Progenitor cell of endocrine pancreas (in vitro differentiated cells): ENCODE measurements at regions not wholly inside any gene's neighbourhood (a gene's known extent, or its start where the extent isn't known, plus 50 kb on each side); places are given as distances from the start of the nearest gene placed in this dataset.

Experiments
- DNase-seq: peaks from one replicate; pipeline ENCODE4 v3.0.0; 2021; ENCODE audit warnings: low spot score; ENCODE audit not compliant: unreplicated experiment
- H3K27ac Mint-ChIP-seq: 2 replicates; pipeline ENCODE4 v1.8.0; 2021; ENCODE audit warnings: mild to moderate bottlenecking, moderate library complexity, mixed read lengths
- H3K27me3 Mint-ChIP-seq: 2 replicates; pipeline ENCODE4 v1.8.0; 2021; ENCODE audit warnings: mixed read lengths
- H3K36me3 Mint-ChIP-seq: 2 replicates; pipeline ENCODE4 v1.8.0; 2022; ENCODE audit warnings: mixed read lengths; ENCODE audit not compliant: insufficient read depth
- H3K4me1 Mint-ChIP-seq: 2 replicates; pipeline ENCODE4 v1.8.0; 2021; ENCODE audit warnings: low read depth, mixed read lengths
- H3K4me3 Mint-ChIP-seq: 2 replicates; pipeline ENCODE4 v1.8.0; 2021; ENCODE audit warnings: low read depth, mild to moderate bottlenecking, moderate library complexity, mixed read lengths
- H3K9me3 Mint-ChIP-seq: 2 replicates; pipeline ENCODE4 v1.8.0; 2021; ENCODE audit warnings: low read depth, mixed read lengths
- CTCF ChIP-seq: fragments of 200-600 bp; sonication (generic); IDR thresholded peaks from one replicate; pipeline ENCODE4 v1.5.0; 2021; ENCODE audit warnings: antibody characterized with exemption, mild to moderate bottlenecking; ENCODE audit not compliant: unreplicated experiment

GRCh38 chr18:6649421-6650126 is 79.9 kb upstream of the ARHGAP28 start:
- no peak for TF ChIP-seq CTCF
- no peaks in the 10 kb centered on the region for H3K9me3 Mint-ChIP-seq
- H3K27ac Mint-ChIP-seq, result no peak overlapping the region
- no peak overlapping the region for H3K4me3 Mint-ChIP-seq
- no peaks in the 10 kb centered on the region for H3K36me3 Mint-ChIP-seq
- peaks cover 8% of the 10 kb centered on the region for H3K4me1 Mint-ChIP-seq
- DNase-seq, result no peak
- peaks cover 17% of the 10 kb centered on the region for H3K27me3 Mint-ChIP-seq

- TF ChIP-seq CTCF, result no peak
- Mint-ChIP-seq H3K27me3 (peaks cover 17% of the 10 kb centered on the region), H3K36me3 (no peaks in the 10 kb centered on the region), H3K4me3 (no peak overlapping the region), H3K27ac (no peak overlapping the region), H3K4me1 (peaks cover 6% of the 10 kb centered on the region), H3K9me3 (no peaks in the 10 kb centered on the region)
- DNase-seq, result no peak
Measured at GRCh38 chr18:6650127-6650507, 79.4 kb upstream of the ARHGAP28 start.

GRCh38 chr18:6650747-6651146 is 78.8 kb upstream of the ARHGAP28 start:
- Mint-ChIP-seq H3K27me3 (peaks cover 16% of the 10 kb centered on the region), H3K9me3 (peaks cover 5% of the 10 kb centered on the region), H3K36me3 (no peaks in the 10 kb centered on the region), H3K4me3 (no peak overlapping the region), H3K27ac (no peak overlapping the region), H3K4me1 (peaks cover 4% of the 10 kb centered on the region)
- no peak for TF ChIP-seq CTCF
- no peak for DNase-seq

- Mint-ChIP-seq H3K36me3 (no peaks in the 10 kb centered on the region), H3K4me1 (peaks cover 1% of the 10 kb centered on the region), H3K27ac (no peak overlapping the region), H3K27me3 (peaks cover 8% of the 10 kb centered on the region), H3K4me3 (no peak overlapping the region), H3K9me3 (peaks cover 5% of the 10 kb centered on the region)
- no peak for DNase-seq
- no peak for TF ChIP-seq CTCF
Measured at GRCh38 chr18:6652098-6652497, 77.4 kb upstream of the ARHGAP28 start.

- Mint-ChIP-seq H3K36me3 (no peaks in the 10 kb centered on the region), H3K9me3 (peaks cover 5% of the 10 kb centered on the region), H3K4me3 (no peak overlapping the region), H3K27ac (no peak overlapping the region), H3K27me3 (peaks cover 8% of the 10 kb centered on the region), H3K4me1 (peaks cover 1% of the 10 kb centered on the region)
- no peak for TF ChIP-seq CTCF
- no peak for DNase-seq
Measured at GRCh38 chr18:6653880-6654279, 75.6 kb upstream of the ARHGAP28 start.
